Upper lobe of left lung (tissue), 4 donors: ENCODE measurements at regions not wholly inside any gene's neighbourhood (a gene's known extent, or its start where the extent isn't known, plus 50 kb on each side); places are given as distances from the start of the nearest gene placed in this dataset.

Experiments used
- POLR2AphosphoS5 ChIP-seq, 2 donors: sonication (generic); formaldehyde crosslinking; IDR thresholded peaks; one replicate each; pipeline ENCODE4 v1.5.1; 2017; ENCODE audit warnings: antibody characterized with exemption in 2 of 2
- TF ChIP-seq, protein P1 (sequence below), 6 experiments: fragments of 450-650 bp in 4 of 6; fragments of 200-600 bp in 2 of 6; sonication (generic) in 2 of 6; IDR thresholded peaks; one replicate each; pipeline ENCODE4 v1.5.1; 2016 to 2019; ENCODE audit warnings: antibody characterized with exemption in 6 of 6

DNA sequence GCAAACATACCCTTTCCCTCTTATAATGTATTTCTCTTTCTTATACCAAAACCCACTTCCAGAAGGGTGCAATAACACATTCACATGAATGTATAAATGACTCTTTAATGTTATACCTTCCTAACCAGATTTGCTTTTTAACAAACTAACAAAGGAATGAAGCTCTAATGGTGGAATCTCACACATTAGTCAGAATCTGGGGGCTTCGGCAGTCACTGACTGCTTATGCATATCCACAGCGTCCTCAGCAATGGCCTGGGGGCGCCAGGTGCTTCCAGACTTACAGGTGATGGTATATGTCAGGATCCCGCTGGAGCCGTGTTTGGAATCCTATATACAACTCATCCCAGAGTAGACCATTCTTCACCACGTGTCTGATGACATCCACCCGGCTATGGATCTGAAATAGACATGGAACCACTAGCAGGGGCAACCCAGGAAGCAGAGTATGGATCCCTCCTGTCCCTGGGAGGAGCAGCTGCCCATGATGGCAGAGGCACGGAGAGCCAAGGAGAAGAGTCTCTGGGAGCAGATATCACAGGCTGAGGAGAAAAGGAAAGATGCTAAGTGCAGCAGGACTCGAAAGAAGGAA is 150.8 kb upstream of the RIPOR2 start:
- TF ChIP-seq, protein P1, sequence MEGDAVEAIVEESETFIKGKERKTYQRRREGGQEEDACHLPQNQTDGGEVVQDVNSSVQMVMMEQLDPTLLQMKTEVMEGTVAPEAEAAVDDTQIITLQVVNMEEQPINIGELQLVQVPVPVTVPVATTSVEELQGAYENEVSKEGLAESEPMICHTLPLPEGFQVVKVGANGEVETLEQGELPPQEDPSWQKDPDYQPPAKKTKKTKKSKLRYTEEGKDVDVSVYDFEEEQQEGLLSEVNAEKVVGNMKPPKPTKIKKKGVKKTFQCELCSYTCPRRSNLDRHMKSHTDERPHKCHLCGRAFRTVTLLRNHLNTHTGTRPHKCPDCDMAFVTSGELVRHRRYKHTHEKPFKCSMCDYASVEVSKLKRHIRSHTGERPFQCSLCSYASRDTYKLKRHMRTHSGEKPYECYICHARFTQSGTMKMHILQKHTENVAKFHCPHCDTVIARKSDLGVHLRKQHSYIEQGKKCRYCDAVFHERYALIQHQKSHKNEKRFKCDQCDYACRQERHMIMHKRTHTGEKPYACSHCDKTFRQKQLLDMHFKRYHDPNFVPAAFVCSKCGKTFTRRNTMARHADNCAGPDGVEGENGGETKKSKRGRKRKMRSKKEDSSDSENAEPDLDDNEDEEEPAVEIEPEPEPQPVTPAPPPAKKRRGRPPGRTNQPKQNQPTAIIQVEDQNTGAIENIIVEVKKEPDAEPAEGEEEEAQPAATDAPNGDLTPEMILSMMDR (IDR thresholded peaks at IDR 0.05): no peak
- no peak for TF ChIP-seq POLR2AphosphoS5 (IDR thresholded peaks at IDR 0.05)
